OCI-LY1 (cell line): ENCODE measurements at regions not wholly inside any gene's neighbourhood (a gene's known extent, or its start where the extent isn't known, plus 50 kb on each side); places are given as distances from the start of the nearest gene placed in this dataset.

Experiments used
- H2AFZ ChIP-seq: fragments of 200-600 bp; sonication (generic), shearing (Covaris generic); 2 replicates; pipeline ENCODE4 v1.6.0; 2014; ENCODE audit warnings: antibody characterized with exemption, mild to moderate bottlenecking, low read length
- H3F3A ChIP-seq: fragments of 200-600 bp; sonication (generic), shearing (Covaris generic); 2 replicates; pipeline ENCODE4 v1.6.0; 2014; ENCODE audit warnings: mild to moderate bottlenecking, antibody characterized with exemption, low read length, moderate library complexity; ENCODE audit not compliant: insufficient read depth
- H3K27ac ChIP-seq: fragments of 200-600 bp; sonication (generic); 2 replicates; pipeline ENCODE4 v1.5.1; 2014; ENCODE audit warnings: low read length, mixed run types, mild to moderate bottlenecking, low read depth; ENCODE audit not compliant: poor library complexity, severe bottlenecking
- H3K27me3 ChIP-seq: fragments of 200-600 bp; sonication (generic); 2 replicates; pipeline ENCODE4 v1.6.0; 2014; ENCODE audit warnings: antibody characterized with exemption, mild to moderate bottlenecking, low read length, moderate library complexity; ENCODE audit not compliant: insufficient read depth
- H3K36me3 ChIP-seq: fragments of 200-600 bp; sonication (generic); 2 replicates; pipeline ENCODE4 v1.6.1; 2014; ENCODE audit warnings: mild to moderate bottlenecking, antibody characterized with exemption, low read length, moderate library complexity, mixed read lengths; ENCODE audit not compliant: insufficient read depth
- H3K4me1 ChIP-seq: fragments of 200-600 bp; sonication (generic); 2 replicates; pipeline ENCODE4 v1.5.1; 2014; ENCODE audit warnings: mild to moderate bottlenecking, low read length, moderate library complexity; ENCODE audit not compliant: insufficient read depth, severe bottlenecking
- H3K4me2 ChIP-seq: fragments of 200-600 bp; sonication (generic), shearing (Covaris generic); 2 replicates; pipeline ENCODE4 v1.6.1; 2014; ENCODE audit warnings: low read length
- H3K4me3 ChIP-seq: fragments of 200-600 bp; sonication (generic); 2 replicates; pipeline ENCODE4 v1.5.1; 2014; ENCODE audit warnings: low read length, low read depth, mild to moderate bottlenecking, mixed read lengths; ENCODE audit not compliant: poor library complexity, severe bottlenecking
- H3K79me2 ChIP-seq: fragments of 200-600 bp; shearing (Covaris generic); 2 replicates; pipeline ENCODE4 v1.6.1; 2016; ENCODE audit warnings: mixed run types, low read length, mixed read lengths; ENCODE audit not compliant: insufficient read depth
- H3K9ac ChIP-seq: fragments of 200-600 bp; sonication (generic), shearing (Covaris generic); 2 replicates; pipeline ENCODE4 v1.6.1; 2014; ENCODE audit warnings: mild to moderate bottlenecking, low read length, mixed read lengths
- H3K9me2 ChIP-seq: fragments of 200-600 bp; sonication (generic), shearing (Covaris generic); 2 replicates; pipeline ENCODE4 v1.6.1; 2014; ENCODE audit warnings: low read depth, mild to moderate bottlenecking, low read length, mixed read lengths
- H3K9me3 ChIP-seq: fragments of 200-600 bp; shearing (Covaris generic); 2 replicates; pipeline ENCODE4 v1.6.1; 2014; ENCODE audit warnings: low read length, mixed read lengths
- H4K20me1 ChIP-seq: fragments of 200-600 bp; sonication (generic), shearing (Covaris generic); 2 replicates; pipeline ENCODE4 v1.6.0; 2016; ENCODE audit warnings: mild to moderate bottlenecking, low read length; ENCODE audit not compliant: insufficient read depth
- CTCF ChIP-seq: fragments of 200-600 bp; sonication (generic), shearing (Covaris generic); IDR thresholded peaks from 2 replicates; pipeline ENCODE4 v1.5.1; 2017; ENCODE audit warnings: mild to moderate bottlenecking, antibody characterized with exemption, low read length, moderate library complexity, mixed read lengths
- EZH2 ChIP-seq: fragments of 200-600 bp; sonication (generic), shearing (Covaris generic); IDR thresholded peaks from 2 replicates; pipeline ENCODE4 v1.8.0; 2017; ENCODE audit warnings: borderline replicate concordance, mixed run types, mild to moderate bottlenecking, antibody characterized with exemption, low read length, moderate library complexity, mixed read lengths

- Histone ChIP-seq H3K27me3 (no peaks in the 10 kb centered on the region), H3K9ac (no peak overlapping the region), H3F3A (no peaks in the 10 kb centered on the region), H3K36me3 (no peaks in the 10 kb centered on the region), H3K27ac (no peak overlapping the region), H3K4me2 (no peak overlapping the region), H2AFZ (no peak overlapping the region), H3K9me2 (no peaks in the 10 kb centered on the region), H3K79me2 (no peaks in the 10 kb centered on the region), H3K4me3 (no peak overlapping the region), H3K9me3 (no peaks in the 10 kb centered on the region), H4K20me1 (no peaks in the 10 kb centered on the region), H3K4me1 (no peaks in the 10 kb centered on the region)
- no peak for TF ChIP-seq CTCF
Measured at GRCh38 chr1:232308616-232309015, 321.3 kb downstream of the SIPA1L2 start.

GRCh38 chr1:232307296-232308017 lies 322.5 kb downstream of the SIPA1L2 start:
- TF ChIP-seq CTCF (no peak), EZH2 (no peak)
- no peak overlapping the region for H3K4me3 ChIP-seq
- H3K9me2 ChIP-seq: no peaks in the 10 kb centered on the region
- H2AFZ ChIP-seq: no peak overlapping the region
- no peaks in the 10 kb centered on the region for H3K4me1 ChIP-seq
- no peaks in the 10 kb centered on the region for H3K36me3 ChIP-seq
- H3K27ac ChIP-seq: no peak overlapping the region
- no peaks in the 10 kb centered on the region for H3K27me3 ChIP-seq
- no peaks in the 10 kb centered on the region for H3K9me3 ChIP-seq
- H3F3A ChIP-seq: no peaks in the 10 kb centered on the region
- H3K79me2 ChIP-seq: no peaks in the 10 kb centered on the region
- H3K4me2 ChIP-seq: no peak overlapping the region
- no peaks in the 10 kb centered on the region for H4K20me1 ChIP-seq
- no peak overlapping the region for H3K9ac ChIP-seq

GRCh38 chr1:232306269-232306961 lies 323.5 kb downstream of the SIPA1L2 start:
- H4K20me1 ChIP-seq: no peaks in the 10 kb centered on the region
- no peak overlapping the region for H3K9ac ChIP-seq
- no peak for TF ChIP-seq EZH2
- no peak for TF ChIP-seq CTCF
- H2AFZ ChIP-seq: no peak overlapping the region
- H3F3A ChIP-seq: no peaks in the 10 kb centered on the region
- no peaks in the 10 kb centered on the region for H3K4me1 ChIP-seq
- H3K79me2 ChIP-seq: no peaks in the 10 kb centered on the region
- no peak overlapping the region for H3K4me2 ChIP-seq
- no peak overlapping the region for H3K4me3 ChIP-seq
- no peaks in the 10 kb centered on the region for H3K27me3 ChIP-seq
- no peaks in the 10 kb centered on the region for H3K36me3 ChIP-seq
- H3K9me3 ChIP-seq: no peaks in the 10 kb centered on the region
- no peak overlapping the region for H3K27ac ChIP-seq
- no peaks in the 10 kb centered on the region for H3K9me2 ChIP-seq
